ENCODE measurements at regions not wholly inside any gene's neighbourhood (a gene's known extent, or its start where the extent isn't known, plus 50 kb on each side); places are given as distances from the start of the nearest gene placed in this dataset.

DNA sequence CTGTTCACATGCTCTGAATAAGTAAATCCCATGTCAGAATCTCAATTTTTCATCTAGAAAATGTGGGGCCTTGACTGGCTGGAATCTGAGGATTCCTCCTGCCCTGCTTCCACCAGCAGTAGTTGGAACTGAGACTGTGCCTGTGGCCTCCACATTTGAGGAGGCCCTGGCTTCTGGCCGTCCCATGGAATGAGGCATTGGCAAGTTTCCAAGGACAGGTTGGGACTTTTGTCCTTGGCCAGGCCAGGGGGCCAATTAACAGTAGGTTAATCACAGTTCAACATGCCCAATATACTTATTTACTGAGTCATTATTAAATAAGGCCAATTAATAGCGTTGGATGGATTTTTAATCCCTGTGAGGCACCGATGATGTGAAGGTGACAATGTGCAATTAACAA, 50.2 kb upstream of the GABRE start (continued):
- TF ChIP-seq, protein P1, sequence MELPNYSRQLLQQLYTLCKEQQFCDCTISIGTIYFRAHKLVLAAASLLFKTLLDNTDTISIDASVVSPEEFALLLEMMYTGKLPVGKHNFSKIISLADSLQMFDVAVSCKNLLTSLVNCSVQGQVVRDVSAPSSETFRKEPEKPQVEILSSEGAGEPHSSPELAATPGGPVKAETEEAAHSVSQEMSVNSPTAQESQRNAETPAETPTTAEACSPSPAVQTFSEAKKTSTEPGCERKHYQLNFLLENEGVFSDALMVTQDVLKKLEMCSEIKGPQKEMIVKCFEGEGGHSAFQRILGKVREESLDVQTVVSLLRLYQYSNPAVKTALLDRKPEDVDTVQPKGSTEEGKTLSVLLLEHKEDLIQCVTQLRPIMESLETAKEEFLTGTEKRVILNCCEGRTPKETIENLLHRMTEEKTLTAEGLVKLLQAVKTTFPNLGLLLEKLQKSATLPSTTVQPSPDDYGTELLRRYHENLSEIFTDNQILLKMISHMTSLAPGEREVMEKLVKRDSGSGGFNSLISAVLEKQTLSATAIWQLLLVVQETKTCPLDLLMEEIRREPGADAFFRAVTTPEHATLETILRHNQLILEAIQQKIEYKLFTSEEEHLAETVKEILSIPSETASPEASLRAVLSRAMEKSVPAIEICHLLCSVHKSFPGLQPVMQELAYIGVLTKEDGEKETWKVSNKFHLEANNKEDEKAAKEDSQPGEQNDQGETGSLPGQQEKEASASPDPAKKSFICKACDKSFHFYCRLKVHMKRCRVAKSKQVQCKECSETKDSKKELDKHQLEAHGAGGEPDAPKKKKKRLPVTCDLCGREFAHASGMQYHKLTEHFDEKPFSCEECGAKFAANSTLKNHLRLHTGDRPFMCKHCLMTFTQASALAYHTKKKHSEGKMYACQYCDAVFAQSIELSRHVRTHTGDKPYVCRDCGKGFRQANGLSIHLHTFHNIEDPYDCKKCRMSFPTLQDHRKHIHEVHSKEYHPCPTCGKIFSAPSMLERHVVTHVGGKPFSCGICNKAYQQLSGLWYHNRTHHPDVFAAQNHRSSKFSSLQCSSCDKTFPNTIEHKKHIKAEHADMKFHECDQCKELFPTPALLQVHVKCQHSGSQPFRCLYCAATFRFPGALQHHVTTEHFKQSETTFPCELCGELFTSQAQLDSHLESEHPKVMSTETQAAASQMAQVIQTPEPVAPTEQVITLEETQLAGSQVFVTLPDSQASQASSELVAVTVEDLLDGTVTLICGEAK (IDR thresholded peaks at IDR 0.05; ENCODE audit: borderline replicate concordance) = no peak

Measured in GM12878 (cell line).